ENCODE measurements at regions not wholly inside any gene's neighbourhood (a gene's known extent, or its start where the extent isn't known, plus 50 kb on each side); places are given as distances from the start of the nearest gene placed in this dataset.

GRCh38 chr18:31245820-31246219 lies 72.1 kb upstream of the DSG1 start:
- DNase-seq (no peak), ATAC-seq (no peak)
- intact Hi-C loops (cut with micrococcal nuclease) = no loop called here

DNA sequence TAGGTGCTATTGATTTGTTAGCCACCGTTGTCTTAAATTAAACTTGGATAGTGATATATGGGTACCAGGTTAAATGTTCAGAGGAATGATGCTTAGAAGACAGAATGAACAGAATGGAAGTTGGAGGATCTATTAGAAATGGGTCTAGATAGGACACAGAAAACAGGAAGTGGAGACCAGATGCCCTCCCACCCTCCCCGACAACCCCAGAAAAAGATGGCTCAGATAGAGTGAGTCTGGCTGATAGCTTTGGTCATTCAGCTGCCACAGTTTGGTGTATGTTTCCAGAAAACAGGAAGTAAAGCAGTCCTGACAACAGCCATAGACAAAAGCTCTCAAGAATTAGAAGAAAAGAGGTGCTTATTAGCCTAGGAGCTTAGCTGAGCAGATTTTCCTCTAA lies 71.5 kb upstream of the DSG1 start:
- intact Hi-C loops (cut with micrococcal nuclease) = no loop called here
- DNase-seq (no peak), ATAC-seq (no peak)

DNA sequence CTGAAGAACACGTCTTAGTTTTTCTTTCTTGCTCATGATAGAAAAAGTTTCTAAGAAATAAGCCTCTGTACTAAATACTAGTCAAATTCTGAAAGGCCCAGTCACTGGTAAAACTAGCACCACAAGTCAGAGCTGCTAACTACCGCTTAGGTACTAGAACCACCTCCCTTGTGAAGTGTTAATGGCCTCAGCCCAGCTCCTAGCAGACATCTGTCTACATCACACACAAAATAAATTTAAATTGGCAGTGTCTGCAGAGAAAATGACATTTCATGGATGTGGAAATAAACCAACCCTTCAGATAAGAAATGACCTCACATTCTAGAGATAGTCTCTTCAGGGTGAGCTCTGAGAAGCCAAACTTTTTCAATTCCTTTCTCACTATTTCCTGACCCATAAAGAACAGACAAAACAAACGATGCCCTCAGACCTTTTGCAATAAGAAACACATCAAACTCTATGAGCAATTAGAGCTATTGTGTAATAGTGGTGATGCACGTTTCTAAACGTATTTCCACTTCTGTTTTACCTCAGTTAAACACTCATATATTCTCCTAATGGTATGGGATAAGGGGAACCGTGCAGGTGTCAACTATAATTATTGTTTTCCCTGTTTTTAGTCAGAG lies 70.3 kb upstream of the DSG1 start:
- ATAC-seq (peak; percentile 67), DNase-seq (no peak)
- intact Hi-C loops (cut with micrococcal nuclease) = no loop called here

DNA sequence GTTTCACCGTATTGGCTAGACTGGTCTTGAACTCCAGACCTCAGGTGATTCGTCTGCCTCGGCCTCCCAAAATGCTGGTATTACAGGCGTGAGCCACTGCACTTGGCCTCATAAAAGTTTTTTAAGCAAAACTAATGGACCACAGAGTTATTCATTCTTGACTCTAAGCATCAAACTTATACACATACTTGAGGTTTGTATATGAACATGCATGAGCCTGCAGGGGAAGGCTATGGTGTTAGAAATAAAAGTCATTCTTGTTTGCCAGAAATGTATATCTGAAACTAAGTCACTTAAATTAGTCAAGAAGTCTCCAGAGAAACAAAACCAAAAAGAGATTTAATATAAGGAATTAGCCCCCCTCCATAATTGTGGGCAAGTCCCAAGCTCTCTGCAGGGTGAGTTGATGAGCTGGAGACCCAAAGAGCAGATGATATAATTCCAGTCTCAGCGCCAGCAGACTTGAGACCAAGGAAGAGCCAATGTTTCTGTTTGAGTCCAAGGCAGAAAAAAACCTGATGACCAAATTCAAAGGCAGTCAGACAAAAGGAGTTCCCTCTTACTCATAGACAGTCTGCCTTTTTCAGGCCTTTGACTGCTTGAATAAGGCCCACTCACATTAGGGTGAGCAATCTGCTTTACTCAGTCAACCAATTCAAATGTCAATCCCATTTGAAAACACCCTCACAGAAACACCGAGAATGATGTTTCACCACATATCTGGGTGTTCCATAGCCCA lies 69.0 kb upstream of the DSG1 start:
- no peak for DNase-seq
- ATAC-seq = no peak
- intact Hi-C loops (cut with micrococcal nuclease) = no loop called here

DNA sequence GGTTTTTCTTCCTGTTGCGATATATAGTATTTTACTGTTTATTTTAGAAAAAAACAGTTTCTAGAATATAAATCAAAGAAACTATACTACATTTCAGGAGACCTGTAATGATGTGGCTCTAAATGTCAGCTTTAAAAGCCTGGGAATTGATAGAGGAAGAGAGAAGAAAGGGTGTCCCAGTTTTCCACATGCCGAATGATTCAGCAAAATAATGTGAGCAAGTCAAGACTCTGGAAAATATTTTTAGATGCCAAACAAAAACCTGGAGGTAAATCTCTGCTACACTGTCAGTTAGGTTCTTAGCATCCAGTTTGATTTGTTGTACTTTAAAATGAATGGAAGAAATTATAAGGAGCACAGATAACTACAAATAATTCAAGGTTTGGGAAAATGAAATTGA lies 67.1 kb upstream of the DSG1 start:
- DNase-seq (no peak), ATAC-seq (peak; percentile 18)
- intact Hi-C loops (cut with micrococcal nuclease) = no loop called here

DNA sequence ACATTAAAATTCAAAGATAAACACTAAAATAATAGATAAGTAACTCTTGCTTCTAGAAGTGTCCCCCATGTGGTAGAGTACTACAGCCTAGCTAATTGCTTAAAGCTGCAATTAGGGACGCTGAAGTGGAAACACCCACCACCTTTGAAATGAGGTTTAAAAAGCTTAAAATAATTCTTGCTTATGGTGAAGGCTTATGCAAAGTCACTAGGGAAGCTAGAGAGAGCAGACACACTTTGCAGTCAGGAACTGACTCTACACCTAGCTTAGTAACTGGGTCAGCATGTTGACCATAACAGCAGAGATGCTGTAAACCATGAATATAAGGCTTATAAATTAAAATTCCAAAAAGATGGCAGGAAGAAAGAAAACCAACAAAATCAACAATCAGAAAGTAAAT lies 65.4 kb upstream of the DSG1 start:
- DNase-seq = no peak
- intact Hi-C loops (cut with micrococcal nuclease) = no loop called here
- ATAC-seq = no peak

DNA sequence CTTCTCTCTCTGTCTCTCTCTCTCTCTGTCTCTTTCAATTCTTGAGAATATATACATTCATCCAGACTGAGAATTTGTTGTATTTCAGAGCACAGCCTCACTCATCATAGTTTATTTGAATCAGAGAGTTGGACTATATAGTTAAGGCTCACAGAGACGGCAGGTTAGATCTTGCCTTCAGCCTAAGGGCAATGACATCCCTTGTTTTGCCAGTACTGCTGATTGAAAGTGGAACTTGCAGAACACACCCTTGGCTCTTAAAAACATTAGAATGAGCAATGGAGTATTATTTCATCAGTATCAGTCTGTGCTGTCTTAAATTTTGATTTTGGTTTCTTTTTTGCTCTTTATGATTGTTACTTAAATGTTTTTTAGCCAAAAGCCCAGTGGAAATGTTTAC lies 62.0 kb upstream of the DSG1 start:
- ATAC-seq (no peak), DNase-seq (no peak)
- intact Hi-C loops (cut with micrococcal nuclease) = no loop called here

DNA sequence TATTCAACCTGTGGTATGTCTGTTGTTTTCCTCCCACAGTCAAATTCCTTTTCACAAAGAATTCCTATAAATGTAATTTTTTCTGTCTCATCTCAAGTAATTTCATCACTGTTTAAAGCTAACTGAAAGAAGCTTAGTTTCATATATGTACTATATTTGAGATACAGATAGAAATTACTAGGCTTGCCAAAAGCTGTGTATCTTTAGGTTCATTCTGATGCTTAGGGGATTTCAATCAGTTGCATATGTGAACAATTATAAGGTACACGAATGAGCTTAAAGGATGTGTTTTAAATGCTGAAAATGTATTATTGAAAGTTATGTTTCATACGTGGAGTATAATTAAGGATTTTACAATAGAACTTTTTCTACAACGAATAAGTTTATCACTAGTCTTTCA lies 59.2 kb upstream of the DSG1 start:
- no peak for ATAC-seq
- intact Hi-C loops (cut with micrococcal nuclease) = no loop called here

DNA sequence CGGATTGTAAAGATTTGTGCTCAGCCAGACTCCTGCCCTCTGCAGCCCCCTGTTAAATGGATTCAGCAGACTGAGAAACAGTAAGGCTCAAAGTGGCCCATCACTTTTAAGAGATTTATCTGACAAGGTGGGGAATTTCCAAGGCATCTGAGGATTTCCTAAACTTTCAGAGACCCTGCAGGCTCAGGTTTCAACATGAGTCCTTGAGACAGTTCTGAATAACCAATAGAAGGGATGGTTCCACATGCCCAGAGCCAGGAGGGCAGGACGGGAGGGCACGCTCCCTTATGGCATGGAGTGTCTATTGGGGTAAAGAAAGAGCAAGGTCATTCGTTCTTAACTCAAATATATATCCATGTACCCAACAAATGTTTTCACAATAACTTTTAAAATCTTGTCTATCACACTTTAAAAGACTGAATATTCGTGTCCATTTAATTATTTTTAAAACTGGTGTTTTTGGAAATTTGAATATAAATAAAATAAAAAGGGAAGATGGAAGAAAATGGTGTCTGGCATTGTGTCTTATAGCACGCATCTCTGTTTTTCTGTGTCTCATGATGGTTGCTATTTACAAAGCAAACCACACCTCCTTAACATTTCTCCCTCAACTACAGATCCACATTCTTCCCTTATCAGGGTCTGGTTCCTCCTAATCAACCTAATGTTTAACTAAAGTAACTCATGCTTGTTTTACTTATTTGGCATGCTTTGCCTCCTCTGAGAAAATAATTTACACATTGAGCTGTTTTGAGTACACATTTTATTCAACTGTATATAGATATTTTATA lies 56.0 kb upstream of the DSG1 start:
- peak; percentile 57 for ATAC-seq
- intact Hi-C loops (cut with micrococcal nuclease) = loop anchor here (10.0 kb wide), 1 partner anchor 163 kb away; no protein-coding TSS in a partner anchor

More for the DNA sequence above, 59.2 kb upstream of the DSG1 start:
- DNase-seq = no peak

GRCh38 chr18:31267823-31268481 lies 50.0 kb upstream of the DSG1 start:
- intact Hi-C loops (cut with micrococcal nuclease) = loop anchor here (10.0 kb wide), 1 partner anchor 157 kb away; no protein-coding TSS in a partner anchor
- ATAC-seq (no peak), DNase-seq (no peak)

More for the DNA sequence above, 56.0 kb upstream of the DSG1 start:
- no peak for DNase-seq
